DMS114 treated with DMSO at 0.1 percent for 48 hours (cell line): ENCODE measurements at regions not wholly inside any gene's neighbourhood (a gene's known extent, or its start where the extent isn't known, plus 50 kb on each side); places are given as distances from the start of the nearest gene placed in this dataset.

Source experiments
- DNase-seq: peaks from one replicate; lab custom pipeline; 2025; ENCODE audit not compliant: unreplicated experiment; lab: John Stamatoyannopoulos, UW

GRCh38 chr2:8165550-8165949 lies 516.3 kb upstream of the ID2 start:
- DNase-seq = no peak

- DNase-seq = no peak
These were observed 513.7 kb upstream of the ID2 start for GRCh38 chr2:8168022-8168717.

DNA sequence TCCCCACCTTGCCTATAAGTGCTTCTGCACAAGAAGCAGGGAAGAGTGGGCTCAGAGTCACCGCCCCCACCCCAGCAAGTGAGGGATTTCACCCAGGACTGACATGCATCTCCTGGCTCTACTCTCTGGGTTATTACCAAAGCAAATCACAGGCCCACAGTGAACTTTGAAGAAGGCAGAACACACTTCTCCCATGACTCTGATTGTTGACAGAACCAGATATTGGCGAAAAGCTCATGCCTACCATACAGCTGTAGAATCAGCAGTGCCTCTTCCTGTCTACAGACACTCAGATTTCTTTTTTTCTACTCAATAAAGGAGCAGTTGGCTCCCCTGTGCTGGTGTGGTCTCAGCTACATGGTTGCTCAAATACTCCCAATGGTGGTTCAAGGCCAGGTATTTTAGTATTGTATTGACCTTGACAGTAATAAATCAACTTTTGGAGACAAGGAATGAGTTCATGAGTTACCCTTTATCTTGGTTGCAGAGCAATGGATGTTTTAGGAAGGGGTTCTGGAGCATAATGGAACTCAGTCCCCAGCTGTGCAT lies 512.9 kb upstream of the ID2 start:
- DNase-seq = no peak

DNA sequence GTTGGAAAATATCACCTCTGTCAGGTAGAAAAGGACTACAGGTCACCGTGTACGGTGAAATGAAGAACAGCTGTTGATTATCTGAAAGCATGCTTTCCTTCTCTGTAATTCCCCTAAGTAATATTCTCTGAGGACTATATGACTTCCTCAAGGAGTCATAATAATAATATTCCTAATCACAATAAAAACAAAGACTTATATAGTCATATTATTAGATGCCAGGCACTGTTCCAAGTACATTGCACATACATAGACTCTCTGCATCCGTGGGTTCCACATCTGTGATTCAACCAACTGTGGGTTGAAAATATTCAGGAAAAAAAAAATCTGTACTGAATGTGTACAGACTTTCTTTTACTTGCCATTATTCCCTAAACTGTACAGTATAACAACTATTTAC lies 512.4 kb upstream of the ID2 start:
- DNase-seq = no peak

DNA sequence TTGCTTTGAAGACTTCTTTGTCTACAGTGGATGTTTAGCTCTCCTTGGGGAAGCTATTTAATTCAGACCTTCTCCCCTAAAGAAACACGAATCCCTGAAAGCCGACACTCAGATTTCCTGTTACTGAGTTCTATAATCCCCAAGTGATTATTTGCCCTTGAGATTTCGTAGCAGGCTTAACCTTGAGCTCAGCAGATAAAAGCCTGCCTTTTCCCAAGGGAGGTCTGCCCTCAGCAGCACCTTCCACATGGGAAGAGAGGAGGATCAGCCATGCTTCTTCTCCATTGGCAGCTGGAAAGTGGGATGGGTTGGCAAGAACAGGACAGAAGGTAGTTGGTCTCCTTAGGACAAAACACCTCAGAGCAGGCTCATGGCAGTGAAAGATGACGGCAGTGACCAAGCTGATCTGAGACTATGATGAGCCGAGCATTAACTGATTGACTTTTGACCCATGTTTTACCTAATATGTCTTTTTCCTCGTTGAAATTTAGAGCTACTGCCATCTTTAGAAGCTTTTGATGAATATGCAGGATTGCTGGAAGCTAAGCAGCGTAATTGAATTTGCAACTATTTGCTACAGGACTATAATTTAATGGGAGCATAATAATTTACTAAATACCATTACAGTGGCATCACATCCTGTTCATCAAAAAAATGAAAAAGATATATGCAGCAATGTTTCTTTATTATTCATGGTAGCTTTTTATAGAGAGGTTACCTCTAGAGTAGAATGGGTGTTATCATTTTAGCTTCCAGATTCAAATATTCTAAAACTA lies 511.1 kb upstream of the ID2 start:
- DNase-seq = no peak

GRCh38 chr2:8171608-8172007 lies 510.2 kb upstream of the ID2 start:
- DNase-seq = no peak

DNA sequence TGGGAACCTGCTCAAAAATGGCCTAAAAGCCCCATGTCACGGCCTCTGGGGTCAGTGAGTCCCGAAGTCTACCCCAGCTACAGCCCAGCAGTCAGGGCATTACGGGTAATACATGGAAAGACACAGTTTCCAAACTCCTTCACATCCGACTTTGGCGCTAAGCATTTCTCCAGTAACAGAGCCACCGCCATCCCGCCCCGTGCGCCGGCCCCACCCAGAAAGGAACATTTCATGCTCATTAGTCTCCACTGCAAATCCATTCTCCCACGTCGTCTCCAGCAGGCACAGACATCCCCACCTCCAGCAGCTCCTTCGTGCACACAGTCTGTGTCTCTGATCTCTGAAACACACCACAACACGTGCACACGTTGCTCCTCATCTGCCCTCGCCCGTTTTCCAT lies 509.2 kb upstream of the ID2 start:
- no peak for DNase-seq

- DNase-seq = no peak
These were observed 507.1 kb upstream of the ID2 start for GRCh38 chr2:8174641-8175257.

GRCh38 chr2:8176887-8177286 lies 505.0 kb upstream of the ID2 start:
- no peak for DNase-seq

DNA sequence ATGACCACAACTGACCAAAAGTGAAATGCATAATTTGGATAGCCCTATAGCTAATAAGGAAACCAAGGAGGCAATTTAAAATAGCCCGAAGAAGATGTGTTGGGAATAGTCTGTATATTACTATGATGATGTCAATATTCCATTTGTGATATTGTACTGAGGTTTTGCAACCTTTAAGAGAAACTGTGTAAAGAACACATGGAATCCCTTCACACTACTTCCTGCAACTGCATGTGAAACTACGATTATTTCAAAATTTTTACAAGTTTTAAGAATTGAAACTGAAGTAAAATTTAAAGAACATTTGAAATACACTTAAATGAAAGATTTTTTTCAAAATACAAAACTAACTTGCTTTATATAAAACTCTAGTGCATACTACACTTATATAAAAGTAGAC lies 504.3 kb upstream of the ID2 start:
- DNase-seq = no peak

DNA sequence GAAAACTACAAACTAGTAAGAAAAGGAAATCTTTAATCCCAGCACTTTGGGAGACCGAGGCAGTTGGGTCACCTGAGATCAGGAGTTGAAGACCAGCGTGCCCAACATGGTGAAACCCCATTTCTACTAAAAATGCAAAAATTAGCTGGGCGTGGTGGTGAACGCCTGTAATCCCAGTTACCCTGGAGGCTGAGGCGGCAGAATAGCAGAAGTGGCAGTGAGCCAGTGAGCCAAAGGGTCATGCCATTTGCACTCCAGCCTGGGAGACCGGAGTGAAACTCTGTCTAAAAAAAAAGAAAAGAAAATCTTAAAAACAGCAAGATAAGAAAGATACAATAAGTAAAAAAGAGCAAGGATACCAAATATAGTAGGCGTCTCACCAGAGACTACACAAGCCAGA lies 502.9 kb upstream of the ID2 start:
- no peak for DNase-seq

DNA sequence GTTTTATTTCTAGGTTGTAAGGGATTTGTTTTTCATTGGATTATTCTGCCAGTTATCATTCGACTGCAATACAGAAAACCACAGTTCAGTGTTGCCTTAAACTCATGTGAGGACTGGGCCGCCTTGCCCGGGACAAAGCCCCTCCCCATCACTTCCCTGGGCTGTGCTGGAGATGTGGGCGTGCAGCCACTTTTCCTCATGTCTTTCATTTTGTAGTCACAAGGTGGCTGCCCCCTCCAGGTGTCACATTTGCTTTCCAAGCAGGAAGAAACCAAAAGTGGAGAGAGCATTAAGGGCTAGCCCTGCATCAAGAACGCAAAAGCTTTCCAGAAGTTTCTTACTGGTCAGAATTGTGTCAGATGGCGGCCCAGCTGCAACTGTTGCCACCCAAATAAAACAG lies 492.5 kb upstream of the ID2 start:
- DNase-seq = no peak

- no peak for DNase-seq
These were observed 491.6 kb upstream of the ID2 start for GRCh38 chr2:8190279-8190678.

- DNase-seq = no peak
These were observed 490.4 kb upstream of the ID2 start for GRCh38 chr2:8191427-8191826.

DNA sequence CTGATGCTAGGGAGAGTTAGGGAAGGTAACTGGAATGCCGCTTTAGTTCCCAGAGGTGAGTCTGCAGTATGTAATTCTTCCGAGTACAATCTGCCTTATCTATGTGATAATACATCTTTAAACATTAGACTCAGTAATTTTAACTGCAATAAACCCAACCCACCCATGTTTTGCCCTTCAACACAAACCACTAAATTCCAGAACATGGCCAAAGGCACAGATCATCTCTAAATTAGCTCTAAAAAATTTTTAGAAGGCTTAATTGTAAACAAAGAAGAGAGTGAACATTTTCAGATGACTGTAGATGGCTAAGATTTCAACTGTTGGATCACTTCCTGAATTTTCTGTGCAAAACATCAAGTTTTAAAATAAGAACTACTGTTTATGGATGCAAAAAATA lies 488.7 kb upstream of the ID2 start:
- no peak for DNase-seq

DNA sequence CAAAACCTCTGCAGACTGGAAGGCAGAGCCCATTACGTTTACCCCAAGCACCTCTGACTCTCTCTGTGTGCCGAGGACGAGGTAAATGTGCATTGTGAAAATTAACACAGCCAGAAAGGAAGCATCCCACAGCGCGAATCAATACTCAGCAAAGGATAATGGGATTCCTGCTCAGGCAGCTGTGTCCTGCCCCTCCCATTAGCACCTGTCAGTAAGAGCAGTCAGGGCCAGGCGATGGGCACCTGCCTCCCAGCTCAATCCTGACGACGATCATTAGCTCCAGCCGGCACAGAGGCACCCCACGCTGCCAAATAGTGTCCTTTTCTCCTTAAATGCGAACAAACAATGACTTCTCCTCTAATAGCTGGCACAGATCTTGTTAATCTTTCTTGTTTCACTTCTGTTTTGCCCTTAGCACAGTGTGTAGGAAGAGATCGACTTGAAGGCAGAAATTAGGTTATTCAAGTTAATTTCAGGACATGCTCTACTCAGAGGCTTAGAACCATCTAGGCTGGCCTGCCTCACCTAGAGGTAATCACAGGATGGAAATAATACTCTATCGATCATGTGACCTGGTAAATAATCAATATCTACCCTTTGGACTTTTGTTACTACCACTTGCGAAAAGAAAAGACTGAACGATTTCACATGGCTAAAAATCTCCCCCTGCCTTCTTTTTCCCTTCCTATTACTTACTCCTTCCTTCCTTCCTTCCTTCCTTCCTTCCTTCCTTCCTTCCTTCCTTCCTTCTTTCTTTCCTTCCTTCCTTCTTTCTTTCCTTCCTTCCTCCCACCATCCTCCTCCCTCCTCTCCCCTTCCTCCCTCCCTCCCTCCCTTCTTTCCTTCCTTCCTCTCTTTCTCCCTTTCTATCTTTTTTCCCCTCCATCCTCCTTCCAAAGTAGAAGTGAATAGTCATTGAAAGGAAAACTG lies 487.9 kb upstream of the ID2 start:
- no peak for DNase-seq

DNA sequence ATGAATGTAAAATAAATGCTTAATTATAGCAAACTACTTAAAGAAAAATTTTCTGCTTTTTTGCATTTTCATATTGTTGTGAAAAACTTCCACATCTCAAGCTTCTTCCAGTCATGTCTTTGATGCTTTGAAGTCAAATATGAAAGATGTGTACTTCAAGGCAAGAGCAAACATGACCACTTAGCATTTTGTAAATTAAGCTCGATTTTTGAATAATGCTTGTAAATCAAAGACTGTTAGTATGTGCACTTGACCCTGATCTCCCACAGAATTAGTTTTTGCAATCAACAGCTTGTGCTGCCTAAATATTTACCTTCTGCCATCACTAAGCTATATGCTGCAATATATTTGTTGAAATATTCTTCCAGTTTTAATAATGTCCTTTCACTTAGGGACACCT lies 486.1 kb upstream of the ID2 start:
- DNase-seq = no peak

DNA sequence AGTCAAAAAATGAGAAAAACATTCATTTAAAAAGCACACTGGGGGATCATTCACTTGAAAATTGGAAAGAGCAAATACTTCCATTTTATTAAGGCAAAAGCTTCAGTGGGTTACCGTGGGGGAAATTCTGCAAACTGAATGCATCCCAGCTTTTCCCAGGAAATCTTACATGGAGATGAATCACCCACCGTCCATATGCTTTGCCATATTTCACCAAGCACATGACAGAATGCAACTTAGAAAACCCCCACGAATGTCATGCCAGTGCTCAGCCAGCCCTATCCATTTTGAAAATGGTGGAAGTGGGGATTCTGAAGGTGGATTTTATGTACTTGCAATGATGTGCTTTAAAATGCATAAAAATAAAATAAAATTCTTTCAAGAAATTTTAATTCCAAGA lies 485.5 kb upstream of the ID2 start:
- DNase-seq = no peak

DNA sequence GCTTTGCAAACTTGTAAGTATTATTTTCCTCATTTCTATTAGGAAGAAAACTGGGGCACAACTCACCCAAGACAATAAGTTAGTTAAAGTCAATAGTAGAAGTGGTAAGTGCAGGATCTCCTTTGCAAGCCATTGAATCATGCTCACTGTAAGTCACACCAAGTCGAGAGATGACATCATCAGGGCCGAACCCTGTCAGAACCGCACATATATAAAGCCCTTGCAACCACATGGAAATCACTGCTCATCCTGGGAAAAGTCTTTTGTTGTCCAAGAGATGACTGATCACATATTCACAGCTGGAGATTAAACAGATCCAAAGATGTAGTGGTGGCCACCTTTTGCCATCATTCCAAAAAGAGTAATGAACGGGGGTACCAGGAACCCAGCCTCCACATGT lies 484.8 kb upstream of the ID2 start:
- no peak for DNase-seq

GRCh38 chr2:8197825-8198224 lies 484.0 kb upstream of the ID2 start:
- no peak for DNase-seq

- no peak for DNase-seq
These were observed 483.0 kb upstream of the ID2 start for GRCh38 chr2:8198766-8199382.
